Choroid plexus epithelial cell (primary cell): ENCODE measurements at regions not wholly inside any gene's neighbourhood (a gene's known extent, or its start where the extent isn't known, plus 50 kb on each side); places are given as distances from the start of the nearest gene placed in this dataset.

Source experiments
- DNase-seq: peaks from one replicate; pipeline ENCODE4 v3.0.0-alpha.2; 2010; ENCODE audit warnings: low read depth
- H3K4me3 ChIP-seq: 2 replicates; pipeline ENCODE4 v1.5.1; 2011; ENCODE audit warnings: low read depth, mild to moderate bottlenecking, control low read depth, low read length, moderate library complexity
- TF ChIP-seq, protein P1 (sequence below): conservative IDR thresholded peaks from 2 replicates; pipeline ENCODE4 v1.5.1; 2011; ENCODE audit warnings: low read depth, mild to moderate bottlenecking, control low read depth, inconsistent platforms, low read length, moderate library complexity

DNA sequence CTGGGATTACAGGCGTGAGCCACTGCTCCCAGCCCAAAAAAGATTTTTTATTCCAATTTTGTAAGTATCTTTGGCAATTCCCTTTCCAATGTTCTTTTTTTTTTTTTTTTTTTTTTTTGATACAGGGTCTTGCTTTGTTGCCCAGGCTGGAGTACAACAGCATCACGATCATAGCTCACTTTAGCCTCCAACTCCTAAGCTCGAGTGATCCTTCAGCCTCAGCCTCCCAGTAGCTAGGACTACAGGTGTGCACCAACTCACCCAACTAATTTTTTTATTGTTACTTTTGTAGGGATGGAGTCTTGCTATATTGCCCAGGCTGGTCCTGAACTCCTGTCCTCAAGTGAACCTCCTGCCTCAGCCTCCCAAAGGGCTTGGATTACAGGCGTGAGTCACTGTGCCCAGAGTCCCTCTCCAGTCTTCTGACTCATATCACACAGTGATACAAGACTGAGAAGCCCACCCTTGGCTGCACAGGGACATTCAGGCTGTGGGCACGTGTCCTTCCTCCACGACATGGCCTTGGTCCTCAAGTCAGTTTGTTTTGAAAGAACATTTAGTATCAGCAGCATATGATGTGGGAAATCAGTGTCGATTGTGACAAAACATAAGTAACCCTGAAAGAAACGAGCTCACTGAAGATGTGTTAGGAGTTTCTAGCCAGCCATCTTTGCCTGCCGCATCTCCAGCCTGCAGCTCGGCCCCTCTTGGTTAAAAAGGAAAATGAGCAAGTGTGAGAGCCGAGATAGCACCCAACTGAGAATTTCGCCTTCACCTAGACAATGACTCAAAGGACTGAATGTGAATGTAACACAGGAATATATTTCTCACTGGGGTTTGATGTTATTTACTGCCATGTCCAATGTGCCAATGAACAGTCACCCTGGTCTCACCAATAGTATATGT lies 175.5 kb downstream of the MN1 start:
- TF ChIP-seq, protein P1, sequence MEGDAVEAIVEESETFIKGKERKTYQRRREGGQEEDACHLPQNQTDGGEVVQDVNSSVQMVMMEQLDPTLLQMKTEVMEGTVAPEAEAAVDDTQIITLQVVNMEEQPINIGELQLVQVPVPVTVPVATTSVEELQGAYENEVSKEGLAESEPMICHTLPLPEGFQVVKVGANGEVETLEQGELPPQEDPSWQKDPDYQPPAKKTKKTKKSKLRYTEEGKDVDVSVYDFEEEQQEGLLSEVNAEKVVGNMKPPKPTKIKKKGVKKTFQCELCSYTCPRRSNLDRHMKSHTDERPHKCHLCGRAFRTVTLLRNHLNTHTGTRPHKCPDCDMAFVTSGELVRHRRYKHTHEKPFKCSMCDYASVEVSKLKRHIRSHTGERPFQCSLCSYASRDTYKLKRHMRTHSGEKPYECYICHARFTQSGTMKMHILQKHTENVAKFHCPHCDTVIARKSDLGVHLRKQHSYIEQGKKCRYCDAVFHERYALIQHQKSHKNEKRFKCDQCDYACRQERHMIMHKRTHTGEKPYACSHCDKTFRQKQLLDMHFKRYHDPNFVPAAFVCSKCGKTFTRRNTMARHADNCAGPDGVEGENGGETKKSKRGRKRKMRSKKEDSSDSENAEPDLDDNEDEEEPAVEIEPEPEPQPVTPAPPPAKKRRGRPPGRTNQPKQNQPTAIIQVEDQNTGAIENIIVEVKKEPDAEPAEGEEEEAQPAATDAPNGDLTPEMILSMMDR = no peak
- no peak overlapping the region for H3K4me3 ChIP-seq
- DNase-seq = no peak

DNA sequence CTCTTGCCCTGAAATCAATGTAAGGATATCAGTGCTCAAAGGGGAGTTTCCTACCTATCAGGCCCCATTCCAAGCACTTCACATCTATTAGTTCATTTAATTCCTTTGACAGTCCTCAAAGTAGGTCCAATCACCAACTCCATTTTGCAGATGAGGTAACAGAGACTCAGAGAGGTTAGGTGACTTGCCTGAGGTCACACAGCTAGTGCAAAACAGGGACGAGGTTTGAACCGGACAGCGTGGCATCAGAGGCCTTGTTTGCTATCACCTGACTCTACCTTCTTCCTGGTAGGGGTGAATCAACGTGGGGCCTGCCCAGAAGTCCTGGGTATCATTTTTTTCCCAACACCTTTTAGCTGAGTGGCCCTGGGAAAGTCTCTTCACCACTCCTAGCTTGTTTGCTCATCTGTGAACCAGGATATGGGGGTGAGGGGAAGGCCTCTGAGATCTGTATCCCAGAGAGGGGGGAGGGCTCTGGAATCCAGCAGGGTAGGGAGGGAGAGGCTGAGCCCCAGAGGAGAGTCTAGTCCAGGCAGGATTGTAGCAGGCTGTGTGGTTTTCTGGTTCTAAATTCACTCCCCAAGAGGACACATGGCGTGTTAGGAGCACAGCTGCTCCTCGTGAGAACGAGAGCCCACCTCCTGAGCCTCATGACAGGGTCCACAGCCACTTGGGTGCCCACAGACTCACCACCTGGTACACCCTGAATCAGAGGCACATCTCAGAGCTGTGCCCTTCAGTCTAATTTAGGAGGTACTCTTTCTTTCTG lies 174.7 kb downstream of the MN1 start:
- TF ChIP-seq, protein P1 = no peak

DNA sequence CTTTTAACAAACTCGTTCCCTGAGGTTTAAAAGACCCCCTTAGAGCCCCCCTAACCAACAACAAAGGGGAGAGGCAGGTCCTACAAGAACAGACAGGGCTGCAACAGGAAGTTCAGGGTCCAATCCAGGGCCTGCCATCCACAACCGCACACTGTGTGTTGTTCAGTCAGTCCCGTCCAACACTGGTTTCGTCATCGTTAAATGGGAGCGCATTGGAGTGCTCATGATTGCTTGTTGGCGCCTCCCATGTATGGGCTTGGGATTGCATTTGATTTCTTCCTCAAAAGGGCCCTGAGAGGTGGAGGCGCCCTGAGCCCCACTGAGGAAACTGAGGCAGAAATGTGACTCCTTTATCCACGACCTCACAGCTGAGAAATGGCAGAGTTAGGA lies 174.1 kb downstream of the MN1 start:
- H3K4me3 ChIP-seq = no peak overlapping the region
- peak; percentile 23 for DNase-seq

More for the DNA sequence above, 174.7 kb downstream of the MN1 start:
- no peak overlapping the region for H3K4me3 ChIP-seq
- no peak for DNase-seq

DNA sequence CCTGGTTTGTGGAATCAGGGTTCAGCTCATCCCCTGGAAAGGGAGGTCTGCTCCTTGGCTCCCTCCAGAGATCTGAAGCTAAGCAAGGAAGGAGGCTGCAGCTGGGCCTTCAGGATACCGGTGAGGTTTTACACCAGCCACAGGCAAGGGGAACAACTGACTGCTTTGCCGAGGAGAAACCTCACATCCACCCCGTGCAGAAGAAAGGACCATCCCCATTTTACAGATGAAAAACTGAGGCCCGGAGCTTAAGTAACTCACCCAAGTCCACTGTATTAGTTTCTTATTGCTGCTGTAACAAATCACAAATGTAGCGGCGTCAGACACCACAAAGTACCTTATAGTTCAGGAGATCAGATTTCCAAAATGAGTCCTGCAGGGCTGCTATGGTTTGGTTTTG lies 173.7 kb downstream of the MN1 start:
- TF ChIP-seq, protein P1 = no peak
- no peak for DNase-seq
- H3K4me3 ChIP-seq = no peak overlapping the region

More for the DNA sequence above, 174.1 kb downstream of the MN1 start:
- TF ChIP-seq, protein P1 = peak; percentile 30

GRCh38 chr22:27628341-27628740 lies 173.2 kb downstream of the MN1 start:
- TF ChIP-seq, protein P1 = no peak
- DNase-seq = no peak
- H3K4me3 ChIP-seq = no peak overlapping the region

DNA sequence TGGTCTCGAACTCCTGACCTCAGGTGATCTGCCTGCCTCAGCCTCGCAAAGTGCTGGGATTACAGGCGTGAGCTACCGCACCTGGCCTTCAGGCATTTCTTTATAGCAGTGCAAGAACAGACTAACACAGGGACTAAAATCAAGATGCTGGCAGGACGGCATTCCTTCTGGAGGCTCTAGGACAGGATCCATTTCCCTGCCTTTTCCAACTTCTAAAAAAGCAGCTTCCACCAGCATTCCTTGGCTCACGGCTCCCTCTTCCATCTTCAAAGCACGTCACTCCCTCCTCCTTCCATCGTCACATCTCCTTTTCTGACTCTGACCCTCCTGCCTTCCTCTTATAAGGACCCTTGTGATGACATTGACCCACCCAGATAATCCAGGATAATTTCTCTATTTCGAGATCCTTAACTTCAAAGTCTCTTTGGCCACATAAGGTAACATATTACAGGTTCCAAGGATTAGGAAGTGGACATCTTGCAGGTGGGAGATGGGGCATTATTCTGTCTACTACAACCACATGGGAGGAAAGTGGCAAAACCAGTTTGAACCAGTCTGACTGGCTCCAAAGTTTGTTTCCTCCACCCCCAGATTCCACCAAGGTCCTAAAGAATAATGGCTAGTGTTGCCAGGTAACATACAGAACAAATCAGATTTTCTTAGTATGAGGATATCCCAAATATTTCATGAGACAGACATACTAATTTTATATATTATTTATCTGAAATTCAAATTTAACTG lies 172.5 kb downstream of the MN1 start:
- TF ChIP-seq, protein P1 = no peak
- no peak for DNase-seq
- no peak overlapping the region for H3K4me3 ChIP-seq
